ENCODE measurements at regions not wholly inside any gene's neighbourhood (a gene's known extent, or its start where the extent isn't known, plus 50 kb on each side); places are given as distances from the start of the nearest gene placed in this dataset.

GRCh38 chr11:96607864-96608558, 218.2 kb downstream of the JRKL start:
- no peaks in the 10 kb centered on the region for H3K79me2 ChIP-seq (ENCODE audit: insufficient read depth, low read length)
- no peaks in the 10 kb centered on the region for H3K36me3 ChIP-seq (ENCODE audit: insufficient read depth, low read length)
- H3K27me3 ChIP-seq (ENCODE audit: insufficient read depth, low read length): no peaks in the 10 kb centered on the region
- no peaks in the 10 kb centered on the region for H3K4me1 ChIP-seq (ENCODE audit: insufficient read depth, low read length)
- no peak overlapping the region for H3K27ac ChIP-seq (ENCODE audit: low read depth, low read length)
- H3K4me3 ChIP-seq (ENCODE audit: insufficient read depth, low read length): no peak overlapping the region
- no peak overlapping the region for H2AFZ ChIP-seq (ENCODE audit: low read length)
- H4K20me1 ChIP-seq (ENCODE audit: insufficient read depth, low read length): no peaks in the 10 kb centered on the region
- no peaks in the 10 kb centered on the region for H3K9me3 ChIP-seq (ENCODE audit: low read depth, low read length)
- no peak overlapping the region for H3K4me2 ChIP-seq (ENCODE audit: insufficient read depth, low read length)
- TF ChIP-seq CTCF (IDR thresholded peaks at IDR 0.05; ENCODE audit: extremely low read depth, low read depth, low read length): no peak
- DNase-seq (ENCODE audit: insufficient read length, low spot score, missing footprints): no peak

GRCh38 chr11:96614101-96614500, 224.3 kb downstream of the JRKL start:
- Histone ChIP-seq H3K79me2 (ENCODE audit: insufficient read depth, low read length) (no peaks in the 10 kb centered on the region), H3K9me3 (ENCODE audit: low read depth, low read length) (peaks cover 2% of the 10 kb centered on the region), H4K20me1 (ENCODE audit: insufficient read depth, low read length) (no peaks in the 10 kb centered on the region), H2AFZ (ENCODE audit: low read length) (no peak overlapping the region), H3K4me3 (ENCODE audit: insufficient read depth, low read length) (no peak overlapping the region), H3K27ac (ENCODE audit: low read depth, low read length) (no peak overlapping the region), H3K4me2 (ENCODE audit: insufficient read depth, low read length) (no peak overlapping the region), H3K36me3 (ENCODE audit: insufficient read depth, low read length) (no peaks in the 10 kb centered on the region), H3K4me1 (ENCODE audit: insufficient read depth, low read length) (no peaks in the 10 kb centered on the region), H3K27me3 (ENCODE audit: insufficient read depth, low read length) (no peaks in the 10 kb centered on the region)
- TF ChIP-seq CTCF (IDR thresholded peaks at IDR 0.05; ENCODE audit: extremely low read depth, low read depth, low read length): no peak
- no peak for DNase-seq (ENCODE audit: insufficient read length, low spot score, missing footprints)

- Histone ChIP-seq H3K27ac (ENCODE audit: low read depth, low read length) (no peak overlapping the region), H3K4me3 (ENCODE audit: insufficient read depth, low read length) (no peak overlapping the region), H3K27me3 (ENCODE audit: insufficient read depth, low read length) (no peaks in the 10 kb centered on the region), H3K9me3 (ENCODE audit: low read depth, low read length) (peaks cover 2% of the 10 kb centered on the region), H3K36me3 (ENCODE audit: insufficient read depth, low read length) (no peaks in the 10 kb centered on the region), H3K4me2 (ENCODE audit: insufficient read depth, low read length) (no peak overlapping the region), H2AFZ (ENCODE audit: low read length) (no peak overlapping the region), H4K20me1 (ENCODE audit: insufficient read depth, low read length) (no peaks in the 10 kb centered on the region), H3K4me1 (ENCODE audit: insufficient read depth, low read length) (no peaks in the 10 kb centered on the region), H3K79me2 (ENCODE audit: insufficient read depth, low read length) (no peaks in the 10 kb centered on the region)
- no peak for TF ChIP-seq CTCF (IDR thresholded peaks at IDR 0.05; ENCODE audit: extremely low read depth, low read depth, low read length)
- no peak for DNase-seq (ENCODE audit: insufficient read length, low spot score, missing footprints)
Observed at GRCh38 chr11:96614846-96615245, 225.0 kb downstream of the JRKL start.

GRCh38 chr11:96620464-96621044, 230.7 kb downstream of the JRKL start:
- Histone ChIP-seq H2AFZ (ENCODE audit: low read length) (no peak overlapping the region), H3K9me3 (ENCODE audit: low read depth, low read length) (no peaks in the 10 kb centered on the region), H4K20me1 (ENCODE audit: insufficient read depth, low read length) (no peaks in the 10 kb centered on the region), H3K4me3 (ENCODE audit: insufficient read depth, low read length) (no peak overlapping the region), H3K4me1 (ENCODE audit: insufficient read depth, low read length) (no peaks in the 10 kb centered on the region), H3K27ac (ENCODE audit: low read depth, low read length) (no peak overlapping the region), H3K4me2 (ENCODE audit: insufficient read depth, low read length) (no peak overlapping the region), H3K36me3 (ENCODE audit: insufficient read depth, low read length) (no peaks in the 10 kb centered on the region), H3K79me2 (ENCODE audit: insufficient read depth, low read length) (no peaks in the 10 kb centered on the region), H3K27me3 (ENCODE audit: insufficient read depth, low read length) (no peaks in the 10 kb centered on the region)
- no peak for TF ChIP-seq CTCF (IDR thresholded peaks at IDR 0.05; ENCODE audit: extremely low read depth, low read depth, low read length)
- no peak for DNase-seq (ENCODE audit: insufficient read length, low spot score, missing footprints)

Data from osteoblast (primary cell).